PFSK-1 (cell line): ENCODE measurements at regions not wholly inside any gene's neighbourhood (a gene's known extent, or its start where the extent isn't known, plus 50 kb on each side); places are given as distances from the start of the nearest gene placed in this dataset.

Experiments used
- FOXP2 ChIP-seq: optimal IDR thresholded peaks from 2 replicates; pipeline ENCODE3; 2011; ENCODE audit warnings: borderline replicate concordance, control low read depth, inconsistent platforms; ENCODE audit not compliant: insufficient read depth; ENCODE audit errors: extremely low read length, extremely low read depth
- POLR2AphosphoS5 ChIP-seq: IDR thresholded peaks from 2 replicates; pipeline ENCODE4 v1.6.1; 2012; ENCODE audit warnings: low read depth, mild to moderate bottlenecking, control low read depth, low read length, moderate library complexity
- SIN3A ChIP-seq: IDR thresholded peaks from 2 replicates; pipeline ENCODE4 v1.6.1; 2012; ENCODE audit warnings: mild to moderate bottlenecking, low read length, moderate library complexity, borderline replicate concordance; ENCODE audit not compliant: insufficient read depth
- TAF1 ChIP-seq: IDR thresholded peaks from 2 replicates; pipeline ENCODE4 v1.6.1; 2012; ENCODE audit warnings: low read length, control low read depth, borderline replicate concordance; ENCODE audit not compliant: insufficient read depth
- TF ChIP-seq, protein P1 (sequence below), 2 experiments: IDR thresholded peaks; 2 replicates each; pipeline versions ENCODE4 v1.6.1 to v1.8.0; 2011 to 2012; ENCODE audit warnings: low read depth in 2 of 2, low read length in 2 of 2, control low read depth in 1 of 2, inconsistent platforms in 1 of 2, mild to moderate bottlenecking in 1 of 2, moderate library complexity in 1 of 2; ENCODE audit not compliant: insufficient read depth in 1 of 2

DNA sequence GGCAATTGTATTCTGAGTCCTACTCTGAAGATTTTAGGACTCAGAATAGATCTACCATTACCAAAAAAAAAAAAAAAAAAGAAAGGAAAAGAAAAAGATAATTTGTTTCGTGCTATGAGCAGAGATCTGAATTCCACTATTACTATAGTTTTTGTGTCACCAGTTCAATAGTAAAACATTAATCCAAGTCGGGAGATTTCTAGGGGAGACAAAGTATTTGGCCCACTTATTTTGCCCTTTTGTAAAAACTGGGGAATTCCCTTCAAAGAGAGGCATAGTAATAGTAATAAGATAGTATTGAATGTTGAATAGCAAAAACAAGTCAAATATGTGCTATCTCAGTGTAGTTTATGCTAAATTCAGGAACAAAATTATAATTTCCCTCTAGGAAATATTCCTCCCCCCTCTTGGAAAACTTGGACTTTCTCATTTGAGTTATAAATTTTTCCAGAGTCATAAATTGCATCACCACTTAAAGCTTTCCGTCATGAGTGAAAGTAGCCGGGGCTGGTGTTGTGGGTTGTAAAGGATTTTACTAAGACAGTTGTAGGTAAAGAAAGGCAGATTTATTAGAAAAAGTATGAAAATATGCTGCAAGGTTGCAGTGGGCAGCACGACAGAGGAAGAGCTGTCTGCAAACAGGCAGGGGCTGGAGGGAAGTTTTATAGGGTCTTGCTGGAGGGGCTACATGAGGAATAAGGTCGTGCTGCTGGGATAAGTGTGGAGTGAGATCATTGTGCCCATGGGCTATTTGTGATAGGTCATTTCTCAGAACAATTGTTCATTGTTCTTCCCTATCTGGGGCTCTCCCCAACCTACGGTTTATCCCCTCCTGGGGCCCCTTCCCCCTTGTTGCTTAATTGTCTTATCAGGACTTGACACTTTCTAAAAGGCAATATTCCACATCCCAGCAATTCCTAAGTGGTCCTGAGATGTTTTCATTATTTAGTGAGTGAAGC, 1009.9 kb downstream of the PLA2G4A start:
- TF ChIP-seq SIN3A (no peak), TAF1 (no peak), POLR2AphosphoS5 (no peak), FOXP2 (no peak)
- TF ChIP-seq, protein P1, sequence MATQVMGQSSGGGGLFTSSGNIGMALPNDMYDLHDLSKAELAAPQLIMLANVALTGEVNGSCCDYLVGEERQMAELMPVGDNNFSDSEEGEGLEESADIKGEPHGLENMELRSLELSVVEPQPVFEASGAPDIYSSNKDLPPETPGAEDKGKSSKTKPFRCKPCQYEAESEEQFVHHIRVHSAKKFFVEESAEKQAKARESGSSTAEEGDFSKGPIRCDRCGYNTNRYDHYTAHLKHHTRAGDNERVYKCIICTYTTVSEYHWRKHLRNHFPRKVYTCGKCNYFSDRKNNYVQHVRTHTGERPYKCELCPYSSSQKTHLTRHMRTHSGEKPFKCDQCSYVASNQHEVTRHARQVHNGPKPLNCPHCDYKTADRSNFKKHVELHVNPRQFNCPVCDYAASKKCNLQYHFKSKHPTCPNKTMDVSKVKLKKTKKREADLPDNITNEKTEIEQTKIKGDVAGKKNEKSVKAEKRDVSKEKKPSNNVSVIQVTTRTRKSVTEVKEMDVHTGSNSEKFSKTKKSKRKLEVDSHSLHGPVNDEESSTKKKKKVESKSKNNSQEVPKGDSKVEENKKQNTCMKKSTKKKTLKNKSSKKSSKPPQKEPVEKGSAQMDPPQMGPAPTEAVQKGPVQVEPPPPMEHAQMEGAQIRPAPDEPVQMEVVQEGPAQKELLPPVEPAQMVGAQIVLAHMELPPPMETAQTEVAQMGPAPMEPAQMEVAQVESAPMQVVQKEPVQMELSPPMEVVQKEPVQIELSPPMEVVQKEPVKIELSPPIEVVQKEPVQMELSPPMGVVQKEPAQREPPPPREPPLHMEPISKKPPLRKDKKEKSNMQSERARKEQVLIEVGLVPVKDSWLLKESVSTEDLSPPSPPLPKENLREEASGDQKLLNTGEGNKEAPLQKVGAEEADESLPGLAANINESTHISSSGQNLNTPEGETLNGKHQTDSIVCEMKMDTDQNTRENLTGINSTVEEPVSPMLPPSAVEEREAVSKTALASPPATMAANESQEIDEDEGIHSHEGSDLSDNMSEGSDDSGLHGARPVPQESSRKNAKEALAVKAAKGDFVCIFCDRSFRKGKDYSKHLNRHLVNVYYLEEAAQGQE (IDR thresholded peaks at IDR 0.05; ENCODE audit: insufficient read depth in 1 of 2, low read depth in 2 of 2, low read length in 2 of 2): no peak

DNA sequence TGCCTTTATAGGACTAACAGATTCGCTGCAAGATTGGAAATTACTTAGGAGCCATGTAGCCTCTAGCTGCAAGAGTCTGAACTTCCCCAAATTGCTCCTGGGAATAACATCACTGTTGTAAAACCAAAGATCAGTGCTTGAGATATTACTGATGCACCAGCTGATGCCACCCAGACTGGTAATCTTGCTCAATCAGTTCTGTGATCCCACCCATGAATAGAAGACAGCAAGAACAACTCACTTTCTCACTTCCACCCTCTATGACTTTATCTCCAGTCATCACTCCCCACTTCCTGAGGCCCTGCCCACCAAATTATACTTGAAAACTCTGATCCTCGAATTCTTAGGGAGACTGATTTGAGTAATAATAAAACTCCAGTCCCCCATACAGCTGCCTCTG, 1011.1 kb downstream of the PLA2G4A start:
- TF ChIP-seq SIN3A (no peak), TAF1 (no peak), POLR2AphosphoS5 (no peak), FOXP2 (no peak)
- TF ChIP-seq, protein P1 (IDR thresholded peaks at IDR 0.05; ENCODE audit: insufficient read depth in 1 of 2, low read depth in 2 of 2, low read length in 2 of 2): no peak

DNA sequence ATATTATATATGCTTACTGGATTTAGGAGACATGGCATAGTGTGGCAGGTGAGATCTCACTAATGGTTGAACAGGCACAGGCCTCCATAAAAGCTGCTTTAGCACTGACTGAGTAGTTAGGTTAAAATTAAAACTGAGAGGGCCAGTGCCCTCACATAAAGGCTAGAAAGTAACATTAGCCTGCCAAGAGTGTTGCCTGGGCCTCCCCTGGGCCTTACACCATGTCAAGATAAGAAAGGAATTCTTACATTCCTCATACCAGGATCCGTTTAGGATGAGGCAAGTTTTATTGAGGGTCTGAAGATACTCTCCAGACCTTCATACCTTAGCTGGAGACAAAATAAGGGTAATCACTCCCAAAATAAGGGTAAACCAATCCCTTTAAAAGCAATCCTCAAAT, 1011.8 kb downstream of the PLA2G4A start:
- no peak for TF ChIP-seq FOXP2
- TF ChIP-seq SIN3A: no peak
- TF ChIP-seq, protein P1 (IDR thresholded peaks at IDR 0.05; ENCODE audit: insufficient read depth in 1 of 2, low read depth in 2 of 2, low read length in 2 of 2): no peak
- TF ChIP-seq POLR2AphosphoS5: no peak
- TF ChIP-seq TAF1: no peak

DNA sequence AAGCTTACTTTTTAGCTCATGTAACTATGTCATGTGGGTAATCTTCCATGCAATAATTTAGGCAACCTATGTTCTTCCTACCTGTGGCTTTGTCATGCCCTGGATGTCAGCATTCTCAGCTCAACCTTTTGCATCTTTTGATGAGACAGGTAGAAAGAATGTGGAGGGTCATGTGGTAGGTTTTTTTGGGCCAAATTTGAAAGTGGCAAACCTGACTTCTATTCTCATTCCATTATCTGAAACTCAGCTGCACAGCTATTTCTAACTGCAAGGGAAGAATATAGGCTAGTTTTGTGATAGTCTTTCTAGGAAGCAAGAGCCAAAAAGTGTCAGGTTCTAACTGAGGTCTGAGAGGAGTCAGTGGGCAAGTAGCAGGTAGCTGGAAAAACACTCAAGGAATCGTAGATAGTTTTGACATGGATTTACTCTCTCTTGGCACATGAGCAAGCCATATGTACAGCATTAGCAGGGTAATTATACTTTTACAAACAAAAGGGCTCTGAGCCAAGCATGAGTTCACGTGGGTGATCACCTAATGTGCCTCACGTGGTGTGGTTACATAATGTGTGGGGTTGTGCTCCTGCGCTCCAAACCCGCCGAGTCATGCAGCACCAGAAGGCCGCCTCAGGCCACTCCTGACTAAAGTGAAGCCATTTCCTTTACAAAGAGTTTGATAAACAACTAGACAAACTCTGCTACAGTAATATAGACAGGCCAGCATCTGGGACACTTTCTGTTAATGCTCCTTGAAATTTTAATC, 1013.8 kb downstream of the PLA2G4A start:
- TF ChIP-seq TAF1 (no peak), FOXP2 (no peak), POLR2AphosphoS5 (no peak), SIN3A (no peak)
- TF ChIP-seq, protein P1 (IDR thresholded peaks at IDR 0.05; ENCODE audit: insufficient read depth in 1 of 2, low read depth in 2 of 2, low read length in 2 of 2): no peak
